ENCODE measurements at regions not wholly inside any gene's neighbourhood (a gene's known extent, or its start where the extent isn't known, plus 50 kb on each side); places are given as distances from the start of the nearest gene placed in this dataset.
"Not testable (repeated sequence)": the region's sequence is repeated elsewhere in the genome, so short reads cannot be mapped to it uniquely, and the experiment has no call there.

- no peak for DNase-seq
Observed at GRCh38 chr7:67361150-67361549, 364.5 kb downstream of the TYW1 start.

GRCh38 chr7:67364441-67365017 lies 367.9 kb downstream of the TYW1 start:
- DNase-seq = no peak

DNA sequence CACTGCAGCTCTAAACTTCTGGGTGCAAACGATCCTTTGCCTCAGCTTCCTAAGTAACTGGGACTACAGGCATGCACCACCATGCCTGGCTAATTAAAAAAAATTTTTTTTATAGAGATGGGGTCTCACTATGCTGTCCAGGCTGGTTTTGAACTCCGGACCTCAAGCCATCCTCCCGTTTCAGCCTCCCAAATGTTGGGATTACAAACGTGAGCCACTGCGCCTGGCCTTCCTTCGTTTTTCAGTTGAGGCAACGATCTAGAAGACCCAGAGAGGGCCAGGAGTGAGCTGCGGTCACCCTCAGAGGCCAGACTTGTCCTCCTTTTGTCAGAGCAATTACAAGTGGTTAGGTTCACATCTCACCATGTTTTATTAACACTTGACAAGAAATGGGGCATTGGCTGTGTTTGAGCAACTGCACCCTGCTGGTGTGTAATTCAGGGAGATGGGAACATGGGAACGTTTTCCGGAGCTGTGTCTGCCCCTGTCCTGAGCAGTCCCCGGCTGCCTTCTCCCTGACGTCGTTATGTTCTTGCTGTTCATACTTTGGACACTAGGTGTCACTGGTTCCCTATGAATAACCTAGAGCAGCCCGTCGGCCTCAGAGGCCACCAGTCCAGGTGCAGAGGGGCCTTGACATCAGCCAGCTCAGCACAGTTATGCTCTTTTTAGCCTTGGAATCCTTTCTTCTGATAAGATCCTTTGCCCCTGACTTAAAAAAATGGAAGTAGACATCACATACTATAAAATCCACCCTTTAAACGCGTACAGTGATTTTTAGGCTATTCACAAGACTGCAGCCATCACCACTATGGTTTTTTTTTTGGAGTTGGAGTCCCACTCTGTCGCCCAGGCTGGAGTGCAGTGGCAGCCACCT lies 375.0 kb downstream of the TYW1 start:
- peak; percentile 79 to 84 for DNase-seq

DNA sequence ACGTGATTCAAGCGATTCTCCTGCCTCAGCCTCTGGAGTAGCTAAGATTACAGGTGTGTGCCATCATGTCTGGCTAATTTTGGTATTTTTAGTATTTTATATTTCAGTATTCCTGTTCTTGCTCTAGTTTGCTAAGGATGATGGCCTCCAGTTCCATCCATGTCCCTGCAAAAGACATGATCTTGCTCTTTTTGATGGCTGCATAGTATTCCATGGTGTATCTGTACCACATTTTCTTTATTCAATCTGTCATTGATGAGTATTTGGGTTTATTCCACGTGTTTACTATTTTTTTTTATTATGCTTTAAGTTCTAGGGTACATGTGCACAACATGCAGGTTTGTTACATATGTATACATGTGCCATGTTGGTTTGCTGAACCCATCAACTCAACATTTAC lies 376.8 kb downstream of the TYW1 start:
- not testable (repeated sequence) for DNase-seq

- DNase-seq = no peak
Observed at GRCh38 chr7:67375427-67375826, 378.8 kb downstream of the TYW1 start.

DNA sequence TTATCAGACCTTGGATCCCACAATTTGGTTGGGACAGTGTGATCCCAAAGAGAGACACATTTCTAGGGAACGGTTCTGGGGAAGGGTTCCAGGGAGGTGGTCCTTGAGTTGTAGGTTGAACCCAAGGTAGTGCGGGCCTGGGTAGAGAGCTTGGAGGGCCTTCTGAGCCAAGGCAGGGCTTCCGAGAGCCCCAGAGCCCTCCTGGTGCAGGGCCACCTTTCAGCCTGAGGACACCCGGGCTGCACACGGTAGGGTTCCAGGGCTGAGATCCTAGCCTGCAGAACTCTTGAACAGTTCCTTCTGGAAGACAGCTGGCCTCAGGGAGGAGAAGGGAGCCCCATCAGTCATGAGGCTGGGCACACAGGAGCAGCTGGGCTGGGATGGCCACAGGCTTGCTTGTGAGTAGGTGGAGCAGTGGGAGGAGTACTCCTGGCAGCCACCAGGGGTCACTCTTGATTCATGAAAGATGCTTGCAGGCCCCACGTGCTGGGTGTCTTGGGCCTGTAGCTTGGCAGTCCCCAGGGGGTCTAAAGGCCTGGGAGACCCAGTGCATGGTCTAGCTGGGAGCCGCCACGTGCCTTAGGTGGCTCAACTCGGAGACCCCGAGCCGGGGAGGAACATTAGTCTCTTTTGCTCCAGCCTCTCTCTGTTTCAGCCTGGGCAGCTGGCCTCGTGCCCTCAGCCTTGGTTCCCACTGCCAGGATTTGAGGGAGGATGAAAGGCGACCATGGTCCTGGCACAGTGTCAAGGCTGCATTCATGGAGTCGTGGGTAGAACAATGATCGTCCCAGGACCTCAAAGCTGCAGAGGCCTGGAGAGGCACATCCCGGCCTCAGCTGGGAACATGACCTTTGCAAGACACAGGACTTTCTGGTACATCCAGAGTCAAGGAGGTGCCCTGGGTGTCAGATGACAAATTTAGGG lies 381.6 kb downstream of the TYW1 start:
- peak; percentile 66 to 79 for DNase-seq

GRCh38 chr7:67380326-67380725 lies 383.7 kb downstream of the TYW1 start:
- DNase-seq = no peak

DNA sequence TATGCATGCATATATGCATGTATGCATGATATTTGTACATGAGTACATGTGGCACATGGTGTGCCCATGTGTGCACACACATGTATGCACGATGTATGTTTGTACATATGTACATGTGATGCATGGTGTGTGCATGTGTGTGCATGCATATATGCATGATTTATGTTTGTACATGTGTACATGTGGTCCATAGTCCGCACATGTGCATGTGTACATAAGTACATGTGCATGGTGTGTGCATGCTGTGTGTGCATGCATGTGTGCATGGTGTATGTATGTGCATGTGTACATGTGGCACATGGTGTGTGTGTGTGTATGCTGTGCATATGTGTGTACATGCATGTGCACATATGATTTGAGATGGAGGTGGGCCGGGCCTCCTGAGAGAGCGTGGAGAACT lies 384.2 kb downstream of the TYW1 start:
- DNase-seq = no peak

GRCh38 chr7:67387851-67388250 lies 391.2 kb downstream of the TYW1 start:
- no peak for DNase-seq

- no peak for DNase-seq
Observed at GRCh38 chr7:67391168-67391567, 394.5 kb downstream of the TYW1 start.

- no peak for DNase-seq
Observed at GRCh38 chr7:67392596-67393438, 396.2 kb downstream of the TYW1 start.

DNA sequence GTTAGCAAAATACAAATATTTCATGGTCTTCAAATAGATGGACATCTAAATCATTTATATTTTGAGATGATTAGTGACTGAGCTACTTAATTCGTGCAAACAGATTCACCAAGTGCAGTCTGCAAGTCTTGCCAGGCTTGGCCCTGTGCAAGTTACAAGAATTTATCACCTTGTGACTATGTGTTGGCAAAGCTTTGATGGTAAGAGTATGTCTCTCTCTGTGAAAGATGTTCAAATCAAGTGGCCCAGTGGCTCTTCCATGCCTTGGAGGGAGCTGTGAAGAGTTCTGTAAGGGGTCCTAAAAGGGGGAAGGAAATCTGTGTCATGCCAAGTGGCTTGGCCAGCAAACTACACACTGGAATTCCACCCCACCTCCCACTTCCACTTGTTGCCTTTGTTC lies 397.3 kb downstream of the TYW1 start:
- DNase-seq = no peak

GRCh38 chr7:67398916-67399315 lies 402.3 kb downstream of the TYW1 start:
- DNase-seq = no peak

GRCh38 chr7:67401492-67401891 lies 404.9 kb downstream of the TYW1 start:
- DNase-seq = no peak

DNA sequence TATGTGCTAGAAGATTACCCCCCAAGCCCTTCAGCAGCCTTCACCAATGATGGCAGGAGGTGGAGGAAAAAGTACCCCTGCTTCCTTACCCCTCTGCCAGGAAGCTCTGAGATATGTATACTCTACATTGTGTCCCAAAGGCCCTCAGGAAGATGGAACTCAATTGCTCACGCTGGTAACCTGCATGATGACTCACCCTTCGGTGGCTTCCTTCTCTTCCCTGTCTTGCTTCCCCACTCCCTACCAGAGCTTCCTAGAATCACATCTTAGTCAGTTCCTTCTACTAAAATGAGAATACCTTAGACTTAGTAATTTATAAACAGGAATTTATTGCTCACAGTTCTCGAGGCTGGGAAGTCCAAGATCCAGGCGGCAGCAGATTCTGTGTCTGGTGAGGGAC lies 405.6 kb downstream of the TYW1 start:
- no peak for DNase-seq

- DNase-seq = no peak
Observed at GRCh38 chr7:67406976-67407375, 410.3 kb downstream of the TYW1 start.

- DNase-seq = no peak
Observed at GRCh38 chr7:67407392-67408071, 410.9 kb downstream of the TYW1 start.

GRCh38 chr7:67408109-67408508 lies 411.5 kb downstream of the TYW1 start:
- no peak for DNase-seq

GRCh38 chr7:67413670-67414069 lies 417.0 kb downstream of the TYW1 start:
- peak; percentile 38 to 39 for DNase-seq

DNA sequence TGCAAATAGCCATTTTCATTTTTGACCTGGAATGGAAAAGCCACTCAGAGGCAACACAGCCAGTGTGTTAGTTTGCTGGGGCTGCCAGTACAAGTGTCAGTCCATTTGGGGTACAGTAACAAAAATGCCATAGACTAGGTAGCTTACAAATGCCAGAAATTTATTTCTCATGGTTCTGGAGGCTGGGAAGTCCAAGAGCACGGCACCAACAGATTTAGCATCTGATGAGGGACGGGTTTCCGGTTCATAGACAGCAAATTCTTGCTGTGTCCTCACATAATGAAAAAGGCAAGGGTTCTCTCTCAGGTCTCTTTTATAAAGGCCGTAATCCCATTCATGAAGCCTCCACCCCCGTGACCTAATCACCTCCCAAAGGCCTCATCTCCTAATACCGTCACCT lies 418.2 kb downstream of the TYW1 start:
- no peak for DNase-seq

DNA sequence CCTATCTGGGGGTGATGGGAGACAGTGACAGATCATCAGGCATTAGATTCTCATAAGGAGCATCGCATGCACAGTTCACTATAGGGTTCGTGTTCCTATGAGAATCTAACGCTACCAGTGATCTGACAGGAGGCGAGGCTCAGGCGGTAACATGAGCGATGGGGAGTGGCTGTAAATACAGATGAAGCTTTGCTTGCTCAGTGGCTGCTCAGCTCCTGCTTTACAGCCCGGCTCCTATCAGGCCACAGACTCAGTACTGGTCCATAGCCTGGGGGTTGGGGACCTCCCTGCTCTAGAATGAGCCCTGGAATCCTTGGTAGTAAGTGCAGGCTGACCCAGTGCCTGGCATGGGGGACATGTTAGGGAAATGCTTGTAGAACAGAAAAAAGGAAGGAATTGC lies 426.0 kb downstream of the TYW1 start:
- DNase-seq = peak in 1 of 2 experiments; percentile 25

DNA sequence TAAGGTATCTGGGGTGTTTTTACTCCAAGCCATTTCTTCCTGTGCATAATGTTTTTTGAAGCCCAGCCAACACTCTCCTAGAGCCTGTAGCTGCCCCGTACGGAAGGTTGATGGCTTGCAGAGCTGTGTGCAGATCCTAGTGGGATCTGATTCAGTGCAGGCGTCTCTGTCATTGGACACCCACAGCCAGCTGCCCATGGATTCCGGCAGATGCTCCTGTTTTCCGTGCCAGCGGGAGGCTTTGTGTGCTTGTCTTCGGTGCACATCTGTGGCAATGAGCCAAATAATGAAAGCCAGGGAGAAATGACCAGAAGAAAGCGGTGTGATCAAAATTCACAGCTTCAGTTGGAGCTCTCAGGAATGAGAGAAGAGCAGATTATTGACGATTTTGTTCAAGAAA lies 426.4 kb downstream of the TYW1 start:
- DNase-seq = peak; percentile 97

All from SHP77 (cell line).